Keratinocyte (primary cell): ENCODE measurements at regions not wholly inside any gene's neighbourhood (a gene's known extent, or its start where the extent isn't known, plus 50 kb on each side); places are given as distances from the start of the nearest gene placed in this dataset.

Source experiments
- DNase-seq: peaks from one replicate; pipeline ENCODE4 v3.0.0-alpha.2; 2011; ENCODE audit warnings: low read depth, missing footprints, low spot score
- FAIRE-seq: peaks from 2 replicates; lab custom pipeline; 2011; peaks lifted over from hg19 to GRCh38; lab: Jason Lieb, UNC
- H2AFZ ChIP-seq: 2 replicates; pipeline ENCODE4 v1.6.0; 2012; ENCODE audit warnings: low read length, control low read depth, inconsistent platforms; ENCODE audit not compliant: control insufficient read depth
- H3K27ac ChIP-seq: 2 replicates; pipeline ENCODE4 v1.5.1; 2011; ENCODE audit warnings: low read length; ENCODE audit not compliant: control insufficient read depth, insufficient read depth
- H3K27me3 ChIP-seq: 3 replicates; pipeline ENCODE4 v1.6.0; 2011; ENCODE audit warnings: low read length; ENCODE audit not compliant: control insufficient read depth, insufficient read depth; ENCODE audit errors: extremely low read depth
- H3K36me3 ChIP-seq, 2 experiments: 2 replicates in 1 of 2; 3 replicates in 1 of 2; pipeline ENCODE4 v1.5.1; 2011; ENCODE audit warnings: low read length in 2 of 2, mild to moderate bottlenecking in 1 of 2; ENCODE audit not compliant: control insufficient read depth in 2 of 2, insufficient read depth in 2 of 2; ENCODE audit errors: extremely low read depth in 1 of 2
- H3K4me1 ChIP-seq: 3 replicates; pipeline ENCODE4 v1.5.1; 2011; ENCODE audit warnings: low read length; ENCODE audit not compliant: control insufficient read depth, insufficient read depth; ENCODE audit errors: extremely low read depth
- H3K4me2 ChIP-seq: 3 replicates; pipeline ENCODE4 v1.6.0; 2011; ENCODE audit warnings: low read depth, low read length; ENCODE audit not compliant: control insufficient read depth, insufficient read depth; ENCODE audit errors: extremely low read depth
- H3K4me3 ChIP-seq, 3 experiments: fragments of 200-600 bp in 1 of 3; sonication (generic) in 1 of 3; 2 replicates in 2 of 3; 3 replicates in 1 of 3; pipeline ENCODE4 v1.5.1; 2011 to 2016; ENCODE audit warnings: low read length in 3 of 3, mild to moderate bottlenecking in 3 of 3, control low read depth in 2 of 3, inconsistent platforms in 1 of 3, low read depth in 1 of 3, mixed read lengths in 1 of 3, mixed run types in 1 of 3, moderate library complexity in 1 of 3; ENCODE audit not compliant: control insufficient read depth in 2 of 3, insufficient read depth in 2 of 3; ENCODE audit errors: extremely low read depth in 1 of 3
- H3K79me2 ChIP-seq: 2 replicates; pipeline ENCODE4 v1.6.0; 2012; ENCODE audit warnings: low read length; ENCODE audit not compliant: control insufficient read depth, insufficient read depth
- H3K9ac ChIP-seq: 3 replicates; pipeline ENCODE4 v1.6.0; 2011; ENCODE audit warnings: low read length; ENCODE audit not compliant: control insufficient read depth, insufficient read depth; ENCODE audit errors: extremely low read depth
- H3K9me1 ChIP-seq: 3 replicates; pipeline ENCODE4 v1.6.0; 2011; ENCODE audit warnings: low read length; ENCODE audit not compliant: control insufficient read depth, insufficient read depth; ENCODE audit errors: extremely low read depth
- H3K9me3 ChIP-seq: 2 replicates; pipeline ENCODE4 v1.5.1; 2012; ENCODE audit warnings: low read depth, low read length; ENCODE audit not compliant: control insufficient read depth
- H4K20me1 ChIP-seq: 3 replicates; pipeline ENCODE4 v1.6.0; 2011; ENCODE audit warnings: low read length; ENCODE audit not compliant: control insufficient read depth, insufficient read depth; ENCODE audit errors: extremely low read depth
- CTCF ChIP-seq, 3 experiments: IDR thresholded peaks in 1 of 3; conservative IDR thresholded peaks in 1 of 3; optimal IDR thresholded peaks in 1 of 3; 2 replicates in 2 of 3; 3 replicates in 1 of 3; pipeline versions ENCODE3 to v1.5.1; 2011; ENCODE audit warnings: low read length in 3 of 3, mild to moderate bottlenecking in 3 of 3, moderate library complexity in 2 of 3, control low read depth in 1 of 3, inconsistent platforms in 1 of 3; ENCODE audit not compliant: insufficient read depth in 2 of 3; ENCODE audit errors: extremely low read depth in 1 of 3
- EZH2 ChIP-seq: IDR thresholded peaks from one replicate; pipeline ENCODE4 v1.6.1; 2012; ENCODE audit warnings: inconsistent platforms, mild to moderate bottlenecking, low read length, moderate library complexity
- dilution Hi-C: fragments of 300-500 bp; cut with MboI; formaldehyde crosslinking; loops from one replicate; pipeline ENCODE4 v1.7.0; 2020; ENCODE audit warnings: low sequenced_read_pairs; ENCODE audit not compliant: extremely low pct_ligation_motif_present

GRCh38 chr3:152123457-152123856 lies 145.3 kb upstream of the MBNL1 start:
- DNase-seq (no peak), FAIRE-seq (no peak)
- no peaks in the 10 kb centered on the region for H3K9me1 ChIP-seq
- no peak overlapping the region for H3K4me2 ChIP-seq
- H3K4me3 ChIP-seq: no peak overlapping the region
- TF ChIP-seq EZH2 (no peak), CTCF (optimal IDR thresholded peaks at IDR 0.05 in 1 of 3, IDR thresholded peaks at IDR 0.05 in 1 of 3, conservative IDR thresholded peaks at IDR 0.05 in 1 of 3; ENCODE audit: extremely low read depth in 1 of 3, insufficient read depth in 2 of 3, low read length in 3 of 3) (no peak)
- H3K9me3 ChIP-seq: no peaks in the 10 kb centered on the region
- no peaks in the 10 kb centered on the region for H3K36me3 ChIP-seq
- no peak overlapping the region for H3K27ac ChIP-seq
- peak overlapping the region; percentile 6 for H2AFZ ChIP-seq
- H3K79me2 ChIP-seq: no peaks in the 10 kb centered on the region
- H3K27me3 ChIP-seq: no peaks in the 10 kb centered on the region
- dilution Hi-C loops: no loop called here
- H3K9ac ChIP-seq: no peak overlapping the region
- no peaks in the 10 kb centered on the region for H4K20me1 ChIP-seq
- peaks cover 45% of the 10 kb centered on the region for H3K4me1 ChIP-seq

GRCh38 chr3:152126260-152126659 lies 142.5 kb upstream of the MBNL1 start:
- TF ChIP-seq CTCF (optimal IDR thresholded peaks at IDR 0.05 in 1 of 3, IDR thresholded peaks at IDR 0.05 in 1 of 3, conservative IDR thresholded peaks at IDR 0.05 in 1 of 3; ENCODE audit: extremely low read depth in 1 of 3, insufficient read depth in 2 of 3, low read length in 3 of 3): no peak
- no peak for TF ChIP-seq EZH2
- no peak overlapping the region for H2AFZ ChIP-seq
- no peak overlapping the region for H3K9ac ChIP-seq
- FAIRE-seq: peak; percentile 20
- H3K27ac ChIP-seq: no peak overlapping the region
- no peaks in the 10 kb centered on the region for H3K9me3 ChIP-seq
- no peaks in the 10 kb centered on the region for H3K79me2 ChIP-seq
- no peaks in the 10 kb centered on the region for H4K20me1 ChIP-seq
- H3K9me1 ChIP-seq: no peaks in the 10 kb centered on the region
- DNase-seq: no peak
- dilution Hi-C loops: no loop called here
- no peak overlapping the region for H3K4me2 ChIP-seq
- H3K4me1 ChIP-seq: peaks cover 20% of the 10 kb centered on the region
- H3K4me3 ChIP-seq: no peak overlapping the region
- H3K36me3 ChIP-seq: no peaks in the 10 kb centered on the region
- no peaks in the 10 kb centered on the region for H3K27me3 ChIP-seq
